Loucy (cell line): ENCODE measurements at regions not wholly inside any gene's neighbourhood (a gene's known extent, or its start where the extent isn't known, plus 50 kb on each side); places are given as distances from the start of the nearest gene placed in this dataset.

Source experiments
- H2AFZ ChIP-seq: fragments of 200-600 bp; sonication (generic); 2 replicates; pipeline ENCODE4 v1.6.0; 2016; ENCODE audit warnings: antibody characterized with exemption, mild to moderate bottlenecking, low read length, moderate library complexity
- H3F3A ChIP-seq: fragments of 200-600 bp; 2 replicates; pipeline ENCODE4 v1.6.0; 2016; ENCODE audit warnings: antibody characterized with exemption, low read depth, mild to moderate bottlenecking
- H3K27me3 ChIP-seq: fragments of 200-600 bp; sonication (generic); 2 replicates; pipeline ENCODE4 v1.6.1; 2014; ENCODE audit warnings: low read length, mild to moderate bottlenecking; ENCODE audit not compliant: insufficient read depth, poor library complexity, severe bottlenecking
- H3K36me3 ChIP-seq: fragments of 200-600 bp; sonication (generic); 2 replicates; pipeline ENCODE4 v1.6.1; 2016; ENCODE audit warnings: low read length; ENCODE audit not compliant: insufficient read depth
- H3K4me1 ChIP-seq: fragments of 200-600 bp; sonication (generic); 2 replicates; pipeline ENCODE4 v1.5.1; 2014; ENCODE audit warnings: low read length, mild to moderate bottlenecking; ENCODE audit not compliant: insufficient read depth, poor library complexity, severe bottlenecking
- H3K4me2 ChIP-seq: fragments of 200-600 bp; sonication (generic); 2 replicates; pipeline ENCODE4 v1.6.0; 2014; ENCODE audit warnings: antibody characterized with exemption, low read length, low read depth, mild to moderate bottlenecking; ENCODE audit not compliant: poor library complexity, severe bottlenecking
- H3K4me3 ChIP-seq: fragments of 200-600 bp; sonication (generic); 2 replicates; pipeline ENCODE4 v1.5.1; 2014; ENCODE audit warnings: low read length, mild to moderate bottlenecking, mixed read lengths; ENCODE audit not compliant: poor library complexity, severe bottlenecking
- H3K79me2 ChIP-seq: fragments of 200-600 bp; sonication (generic); 2 replicates; pipeline ENCODE4 v1.6.1; 2014; ENCODE audit warnings: low read length; ENCODE audit not compliant: insufficient read depth
- H3K9ac ChIP-seq: fragments of 200-600 bp; sonication (generic); 2 replicates; pipeline ENCODE4 v1.6.0; 2014; ENCODE audit warnings: mild to moderate bottlenecking, low read depth, low read length, moderate library complexity; ENCODE audit not compliant: poor library complexity, severe bottlenecking
- H3K9me2 ChIP-seq: fragments of 200-600 bp; sonication (generic); replicated peaks from 2 replicates; pipeline ENCODE4 v1.6.1; 2016; ENCODE audit warnings: low read depth, low read length, mixed read lengths
- H3K9me3 ChIP-seq: fragments of 200-600 bp; sonication (generic); 2 replicates; pipeline ENCODE4 v1.6.1; 2014; ENCODE audit warnings: mild to moderate bottlenecking, antibody characterized with exemption, low read length, low read depth; ENCODE audit not compliant: insufficient read depth
- H4K20me1 ChIP-seq: fragments of 200-600 bp; sonication (generic); 2 replicates; pipeline ENCODE4 v1.6.0; 2014; ENCODE audit warnings: antibody characterized with exemption, low read length, mild to moderate bottlenecking; ENCODE audit not compliant: insufficient read depth, poor library complexity, severe bottlenecking
- EZH2phosphoT487 ChIP-seq: fragments of 200-600 bp; IDR thresholded peaks from 2 replicates; pipeline ENCODE4 v1.6.1; 2018; ENCODE audit warnings: antibody characterized with exemption, mild to moderate bottlenecking, moderate library complexity, borderline replicate concordance
- TF ChIP-seq, protein P1 (sequence below): fragments of 200-600 bp; sonication (generic); conservative IDR thresholded peaks from 2 replicates; pipeline ENCODE4 v1.5.1; 2014; ENCODE audit warnings: mild to moderate bottlenecking, antibody characterized with exemption, low read length

DNA sequence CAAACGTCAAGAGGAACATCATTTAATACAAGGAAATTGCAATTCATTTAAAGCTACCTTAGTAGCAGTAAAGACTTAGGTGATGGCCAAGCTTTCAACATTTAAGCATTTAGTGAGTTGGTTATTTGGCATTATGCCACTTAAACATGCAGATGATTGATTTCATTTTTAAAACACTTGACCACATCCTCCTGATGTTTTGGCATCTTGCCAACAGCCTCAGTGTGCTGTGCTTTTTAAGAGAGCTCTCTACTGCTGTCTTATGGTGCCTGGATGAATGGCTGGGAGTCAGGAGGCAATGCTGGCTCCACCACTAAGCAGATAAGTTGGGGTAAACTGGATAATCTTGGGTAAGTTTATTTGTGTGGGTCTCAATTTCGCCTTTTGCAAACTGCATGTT, 364.5 kb downstream of the MAN2A1 start:
- H4K20me1 ChIP-seq = no peaks in the 10 kb centered on the region
- H3K4me1 ChIP-seq = peaks cover 20% of the 10 kb centered on the region
- H3K9me2 ChIP-seq = no peaks in the 10 kb centered on the region
- H3K79me2 ChIP-seq = no peaks in the 10 kb centered on the region
- peak overlapping the region; percentile 25 for H3K4me3 ChIP-seq
- TF ChIP-seq, protein P1, sequence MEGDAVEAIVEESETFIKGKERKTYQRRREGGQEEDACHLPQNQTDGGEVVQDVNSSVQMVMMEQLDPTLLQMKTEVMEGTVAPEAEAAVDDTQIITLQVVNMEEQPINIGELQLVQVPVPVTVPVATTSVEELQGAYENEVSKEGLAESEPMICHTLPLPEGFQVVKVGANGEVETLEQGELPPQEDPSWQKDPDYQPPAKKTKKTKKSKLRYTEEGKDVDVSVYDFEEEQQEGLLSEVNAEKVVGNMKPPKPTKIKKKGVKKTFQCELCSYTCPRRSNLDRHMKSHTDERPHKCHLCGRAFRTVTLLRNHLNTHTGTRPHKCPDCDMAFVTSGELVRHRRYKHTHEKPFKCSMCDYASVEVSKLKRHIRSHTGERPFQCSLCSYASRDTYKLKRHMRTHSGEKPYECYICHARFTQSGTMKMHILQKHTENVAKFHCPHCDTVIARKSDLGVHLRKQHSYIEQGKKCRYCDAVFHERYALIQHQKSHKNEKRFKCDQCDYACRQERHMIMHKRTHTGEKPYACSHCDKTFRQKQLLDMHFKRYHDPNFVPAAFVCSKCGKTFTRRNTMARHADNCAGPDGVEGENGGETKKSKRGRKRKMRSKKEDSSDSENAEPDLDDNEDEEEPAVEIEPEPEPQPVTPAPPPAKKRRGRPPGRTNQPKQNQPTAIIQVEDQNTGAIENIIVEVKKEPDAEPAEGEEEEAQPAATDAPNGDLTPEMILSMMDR = peak; percentile 55
- no peak for TF ChIP-seq EZH2phosphoT487
- no peak overlapping the region for H3K9ac ChIP-seq
- peak overlapping the region; percentile 65 for H3K4me2 ChIP-seq
- H3F3A ChIP-seq = no peaks in the 10 kb centered on the region
- no peak overlapping the region for H2AFZ ChIP-seq
- H3K27me3 ChIP-seq = no peaks in the 10 kb centered on the region
- H3K9me3 ChIP-seq = no peaks in the 10 kb centered on the region
- H3K36me3 ChIP-seq = no peaks in the 10 kb centered on the region

DNA sequence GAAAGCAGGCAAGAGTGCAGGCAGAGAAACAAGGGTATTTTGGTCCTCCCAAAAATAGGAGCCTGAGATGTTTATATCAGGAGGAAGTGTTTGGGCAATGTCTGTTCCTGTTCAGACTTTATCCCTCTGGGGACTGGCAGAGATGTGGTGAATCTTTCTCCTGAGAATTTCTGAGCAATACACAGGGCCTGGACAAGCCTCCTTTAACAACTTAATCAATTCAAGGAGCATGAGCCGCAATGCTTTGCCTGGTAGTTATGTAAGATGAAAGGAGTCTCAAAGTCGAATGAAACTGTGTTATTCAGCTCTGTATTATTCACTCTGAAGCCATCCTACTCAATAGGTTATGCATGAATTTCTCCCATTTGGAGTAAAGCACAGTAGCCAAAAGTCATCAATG, 365.6 kb downstream of the MAN2A1 start:
- H3K4me3 ChIP-seq = no peak overlapping the region
- TF ChIP-seq, protein P1 = no peak
- TF ChIP-seq EZH2phosphoT487 = no peak
- H2AFZ ChIP-seq = no peak overlapping the region
- H3K4me1 ChIP-seq = peaks cover 20% of the 10 kb centered on the region
- H3F3A ChIP-seq = no peaks in the 10 kb centered on the region
- H3K9ac ChIP-seq = no peak overlapping the region
- H3K36me3 ChIP-seq = no peaks in the 10 kb centered on the region
- H3K79me2 ChIP-seq = no peaks in the 10 kb centered on the region
- no peaks in the 10 kb centered on the region for H4K20me1 ChIP-seq
- H3K9me2 ChIP-seq = no peaks in the 10 kb centered on the region
- H3K27me3 ChIP-seq = no peaks in the 10 kb centered on the region
- H3K4me2 ChIP-seq = no peak overlapping the region
- H3K9me3 ChIP-seq = no peaks in the 10 kb centered on the region

DNA sequence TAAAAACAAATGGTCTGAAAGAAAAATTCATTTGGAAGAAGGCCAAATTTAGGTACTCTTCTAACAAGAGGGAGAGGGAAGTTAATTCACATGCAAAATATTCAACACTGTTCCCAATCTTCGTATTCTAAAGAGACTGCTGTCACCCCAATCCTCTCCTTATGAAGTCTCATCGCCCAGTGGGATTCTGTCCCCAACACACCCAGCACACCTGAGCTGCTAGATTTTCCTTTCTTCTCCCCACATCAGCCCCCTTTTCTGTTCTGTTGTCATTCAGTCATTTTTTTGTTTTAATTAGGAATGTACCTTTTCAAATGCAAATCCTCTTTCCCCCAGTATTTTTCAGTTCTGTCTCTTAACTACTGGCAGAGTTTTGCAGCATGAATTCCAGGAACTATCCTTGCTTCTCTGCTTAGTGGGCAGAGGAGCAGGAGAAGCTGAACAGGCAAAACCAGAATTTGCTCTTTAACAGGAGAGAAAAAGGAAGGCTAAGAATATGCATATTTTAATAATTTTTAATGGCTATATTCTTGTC, 366.9 kb downstream of the MAN2A1 start:
- Histone ChIP-seq H3K9ac (no peak overlapping the region), H3K9me3 (no peaks in the 10 kb centered on the region), H3K79me2 (no peaks in the 10 kb centered on the region), H3K27me3 (no peaks in the 10 kb centered on the region), H3K4me1 (peaks cover 20% of the 10 kb centered on the region), H3K4me3 (no peak overlapping the region), H2AFZ (no peak overlapping the region), H3K4me2 (no peak overlapping the region), H3K9me2 (no peaks in the 10 kb centered on the region), H4K20me1 (no peaks in the 10 kb centered on the region), H3F3A (no peaks in the 10 kb centered on the region), H3K36me3 (no peaks in the 10 kb centered on the region)
- no peak for TF ChIP-seq EZH2phosphoT487
- TF ChIP-seq, protein P1 = no peak
